ENCODE measurements at regions not wholly inside any gene's neighbourhood (a gene's known extent, or its start where the extent isn't known, plus 50 kb on each side); places are given as distances from the start of the nearest gene placed in this dataset.

GRCh38 chr2:226553333-226553732 lies 246.3 kb downstream of the IRS1 start:
- TF ChIP-seq EZH2 (IDR thresholded peaks at IDR 0.05; ENCODE audit: insufficient read depth, poor library complexity, severe bottlenecking) (no peak), EZH2phosphoT487 (IDR thresholded peaks at IDR 0.05; ENCODE audit: insufficient read depth, low read depth) (no peak)

All from GM23248 (cell line).